ENCODE measurements at regions not wholly inside any gene's neighbourhood (a gene's known extent, or its start where the extent isn't known, plus 50 kb on each side); places are given as distances from the start of the nearest gene placed in this dataset.

- TF ChIP-seq SREBF1 (IDR thresholded peaks at IDR 0.05; ENCODE audit: low read length) (no peak), CTCF (IDR thresholded peaks at IDR 0.05 in 2 of 3, conservative IDR thresholded peaks at IDR 0.05 in 1 of 3; ENCODE audit: control insufficient read depth in 2 of 3, extremely low read depth in 1 of 3, insufficient read depth in 1 of 3, low read depth in 3 of 3, low read length in 3 of 3) (no peak), ATF3 (IDR thresholded peaks at IDR 0.05; ENCODE audit: borderline replicate concordance, extremely low read depth, low read depth, low read length) (no peak), SIX5 (IDR thresholded peaks at IDR 0.05; ENCODE audit: low read depth, low read length, severe bottlenecking) (no peak), SPI1 (IDR thresholded peaks at IDR 0.05; ENCODE audit: borderline replicate concordance, insufficient read depth, low read depth, low read length) (no peak), NFXL1 (IDR thresholded peaks at IDR 0.05; ENCODE audit: borderline replicate concordance) (no peak), MXI1 (IDR thresholded peaks at IDR 0.05; ENCODE audit: low read depth, low read length) (no peak), BCLAF1 (IDR thresholded peaks at IDR 0.05) (no peak), E2F4 (IDR thresholded peaks at IDR 0.05; ENCODE audit: low read depth, low read length) (no peak), POLR2AphosphoS5 (IDR thresholded peaks at IDR 0.05; ENCODE audit: low read length) (no peak), POLR2A (IDR thresholded peaks at IDR 0.05; ENCODE audit: low read depth, low read length) (no peak)
These were observed 66.0 kb upstream of the GTF3A start for GRCh38 chr13:27358420-27358819.
